GM15510 (cell line): ENCODE measurements at regions not wholly inside any gene's neighbourhood (a gene's known extent, or its start where the extent isn't known, plus 50 kb on each side); places are given as distances from the start of the nearest gene placed in this dataset.

Source experiments
- POLR2A ChIP-seq: IDR thresholded peaks from 3 replicates; pipeline ENCODE4 v1.6.1; 2011; ENCODE audit warnings: borderline replicate concordance; ENCODE audit not compliant: insufficient read length; ENCODE audit errors: extremely low read depth

GRCh38 chr1:166701603-166702100 is 137.6 kb upstream of the POGK start:
- TF ChIP-seq POLR2A: no peak

- no peak for TF ChIP-seq POLR2A
Measured at GRCh38 chr1:166703141-166703540, 136.1 kb upstream of the POGK start.

DNA sequence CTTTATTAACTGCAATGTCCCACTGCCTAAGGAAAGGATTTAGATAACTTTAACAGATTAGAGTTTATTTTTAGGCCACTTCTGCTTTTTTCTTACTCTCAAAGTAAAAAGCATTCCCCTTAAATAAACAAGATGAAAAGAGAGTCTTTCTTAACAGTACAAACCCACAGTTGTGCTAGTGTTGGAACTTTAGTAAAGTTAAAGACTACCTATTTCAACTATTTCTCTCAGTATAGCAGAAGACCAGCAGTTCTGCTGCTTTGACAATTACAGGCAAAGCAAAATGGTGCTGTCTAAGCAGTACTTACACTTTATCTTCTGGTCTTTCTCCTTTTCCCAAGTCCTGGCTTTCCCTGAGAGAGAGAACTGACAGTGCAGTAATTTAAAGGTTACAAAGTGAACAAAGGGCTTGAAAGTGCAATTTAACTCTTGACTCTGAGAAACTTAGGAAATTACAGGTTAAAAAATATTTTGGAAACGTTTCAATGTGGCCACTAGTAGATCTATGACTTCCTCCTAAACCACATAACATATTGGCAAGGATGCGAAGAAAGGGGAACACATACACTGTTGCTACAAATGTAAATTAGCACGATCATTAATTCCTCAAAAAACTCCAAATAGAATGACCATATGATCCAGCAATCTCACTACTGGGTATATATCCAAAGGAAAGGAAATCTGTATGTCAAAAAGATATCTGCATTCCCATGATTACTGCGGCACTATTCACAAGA is 135.4 kb upstream of the POGK start:
- no peak for TF ChIP-seq POLR2A

DNA sequence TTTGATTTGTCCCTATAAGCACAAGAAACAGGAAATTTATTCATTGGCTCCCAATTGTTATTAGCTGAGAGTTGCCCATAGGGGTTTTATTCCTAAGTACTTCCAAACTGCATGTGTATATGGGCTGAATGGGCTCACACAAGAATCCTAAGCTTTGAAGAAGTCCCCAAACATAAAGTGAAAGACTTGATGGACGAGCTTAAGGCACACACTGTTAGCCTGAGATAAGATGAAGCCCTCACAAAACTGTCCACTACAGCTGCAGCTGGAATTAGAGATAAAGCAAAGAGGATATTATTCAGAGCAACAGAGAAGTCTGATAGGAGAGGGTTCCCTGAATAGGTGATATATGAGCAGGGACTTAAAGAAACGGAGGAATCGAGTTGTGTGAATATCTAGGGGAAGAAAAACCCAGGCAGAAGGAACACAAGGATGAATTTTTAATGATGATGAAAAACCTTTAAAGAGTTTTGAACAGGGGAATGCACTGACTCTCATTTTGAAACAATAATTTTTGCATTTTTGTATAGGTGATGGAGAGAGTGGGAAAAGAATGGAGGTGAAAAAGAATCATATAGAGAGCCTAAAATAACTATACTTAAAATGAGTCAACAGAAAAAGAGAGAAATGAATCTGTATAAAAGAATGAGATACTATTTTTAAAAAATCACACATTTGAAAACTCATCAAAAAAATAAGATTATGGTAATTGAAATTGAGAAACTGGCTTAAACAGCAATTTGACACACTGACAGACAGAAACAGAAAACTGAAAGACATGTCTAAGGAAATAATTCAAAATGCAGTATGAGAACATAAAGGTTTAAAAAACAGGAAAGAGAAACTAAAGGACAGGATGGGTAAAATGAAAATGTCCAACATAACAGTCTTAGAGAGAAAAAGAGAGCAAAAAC is 133.6 kb upstream of the POGK start:
- no peak for TF ChIP-seq POLR2A

- TF ChIP-seq POLR2A: no peak
Measured at GRCh38 chr1:166716620-166717019, 122.7 kb upstream of the POGK start.

GRCh38 chr1:166721145-166721544 is 118.1 kb upstream of the POGK start:
- TF ChIP-seq POLR2A: no peak

GRCh38 chr1:166730299-166730888 is 108.9 kb upstream of the POGK start:
- no peak for TF ChIP-seq POLR2A

DNA sequence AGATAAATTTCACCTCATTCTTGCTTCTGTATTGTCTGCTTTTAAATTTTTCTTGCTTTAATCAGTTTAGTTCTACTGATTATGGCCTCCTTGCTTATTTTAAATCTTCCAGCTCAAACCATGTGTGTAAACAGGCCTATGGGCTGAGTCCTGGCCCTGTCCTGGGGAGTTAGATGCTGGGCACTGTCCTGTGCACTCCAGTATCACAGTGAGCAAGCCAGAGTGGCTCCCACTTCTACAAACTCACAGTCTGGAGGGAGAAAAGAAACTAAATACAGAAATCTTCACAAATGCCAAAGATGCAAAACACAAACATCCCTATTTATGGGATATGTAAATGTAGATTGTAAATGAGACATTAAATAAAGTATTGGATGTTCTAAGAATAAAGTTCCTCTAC is 101.1 kb upstream of the POGK start:
- TF ChIP-seq POLR2A: no peak

DNA sequence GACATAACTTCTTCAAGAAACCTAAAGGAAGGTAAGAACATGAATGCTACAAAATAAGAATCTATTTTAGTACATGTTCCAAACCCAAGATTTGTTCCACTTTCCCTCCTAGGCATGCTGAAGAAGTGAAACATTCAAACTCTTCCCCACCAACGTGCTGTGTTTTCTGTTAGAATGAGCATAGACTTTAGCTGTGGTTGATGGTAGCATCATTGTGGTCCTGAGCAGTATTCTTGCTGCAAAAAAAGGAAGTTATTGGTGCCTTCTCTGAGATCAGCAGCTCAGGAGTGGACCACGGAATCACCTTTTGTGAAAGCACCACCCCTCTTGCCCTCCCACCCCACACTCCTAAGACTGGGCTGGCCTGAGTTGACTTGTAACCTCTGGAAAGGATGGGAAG is 100.4 kb upstream of the POGK start:
- no peak for TF ChIP-seq POLR2A

DNA sequence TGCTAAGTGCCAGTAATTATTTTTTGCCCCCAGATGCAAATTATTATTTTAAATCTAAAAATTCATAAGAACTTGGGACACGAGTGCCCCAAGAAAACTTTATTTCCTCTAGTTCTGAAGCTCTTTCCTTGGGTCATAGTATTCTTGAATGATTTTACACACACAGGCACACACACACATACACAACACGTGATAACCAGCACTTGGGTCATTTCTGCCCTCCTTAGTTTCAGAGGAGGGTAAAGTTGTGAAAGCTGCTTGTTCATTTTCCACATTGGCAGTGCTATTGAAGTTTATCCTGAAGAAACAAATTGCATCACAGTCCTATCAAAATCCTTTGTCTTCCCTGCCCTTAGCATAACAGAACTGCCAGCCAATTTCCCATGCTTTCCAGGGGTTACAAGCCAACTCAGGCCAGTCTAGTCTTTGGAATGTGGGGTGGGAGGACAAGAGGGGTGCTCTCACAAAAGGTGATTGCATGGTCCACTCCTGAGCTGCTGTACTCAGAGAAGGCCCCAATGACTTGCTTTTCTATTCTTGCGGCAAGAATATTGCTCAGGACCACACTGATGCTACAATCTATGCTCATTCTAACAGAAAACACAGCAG is 98.5 kb upstream of the POGK start:
- TF ChIP-seq POLR2A: no peak

- TF ChIP-seq POLR2A: no peak
Measured at GRCh38 chr1:166763318-166763717, 76.0 kb upstream of the POGK start.

DNA sequence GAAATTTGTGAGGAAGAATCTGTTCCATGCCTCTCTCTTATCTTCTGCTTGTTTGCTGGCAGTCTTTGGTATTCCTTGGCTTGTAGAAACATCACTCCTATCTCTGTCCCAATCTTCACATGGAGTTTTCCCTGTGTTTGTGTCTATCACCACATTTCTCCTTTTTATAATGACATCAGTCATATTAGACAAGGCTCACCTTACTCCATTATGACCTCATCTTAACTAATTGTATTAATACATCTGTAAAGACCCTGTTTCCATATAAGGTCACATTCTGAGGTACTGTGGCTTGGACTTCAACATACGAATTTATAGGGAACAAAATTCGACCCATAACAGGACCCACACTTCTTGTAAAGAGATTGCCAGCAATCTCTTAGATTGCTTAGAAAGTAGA is 72.3 kb upstream of the POGK start:
- no peak for TF ChIP-seq POLR2A

GRCh38 chr1:166785987-166786386 is 53.3 kb upstream of the POGK start:
- TF ChIP-seq POLR2A: no peak

DNA sequence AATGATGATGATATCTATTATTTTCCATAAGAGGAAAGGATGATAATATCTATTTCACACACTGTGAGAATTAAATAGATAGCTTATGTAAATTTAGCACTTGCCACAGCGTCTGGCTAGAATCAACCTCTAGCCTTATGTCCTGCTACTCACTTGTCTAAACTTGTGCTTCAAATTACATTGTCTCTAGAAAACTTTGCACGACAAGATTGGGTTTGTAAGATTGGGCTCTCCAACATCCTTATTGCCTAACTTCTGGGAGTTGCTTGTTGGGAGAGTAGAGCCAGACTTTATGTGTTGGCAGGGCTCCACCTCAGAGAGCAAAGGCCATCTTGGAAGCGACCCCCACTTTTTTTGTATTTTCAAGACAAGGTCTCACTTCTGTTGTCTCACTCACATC is 50.0 kb upstream of the POGK start:
- no peak for TF ChIP-seq POLR2A
